ENCODE measurements at regions not wholly inside any gene's neighbourhood (a gene's known extent, or its start where the extent isn't known, plus 50 kb on each side); places are given as distances from the start of the nearest gene placed in this dataset.
A peak's percentile ranks its signal among the peaks of the same experiment; 100 is the strongest.

DNA sequence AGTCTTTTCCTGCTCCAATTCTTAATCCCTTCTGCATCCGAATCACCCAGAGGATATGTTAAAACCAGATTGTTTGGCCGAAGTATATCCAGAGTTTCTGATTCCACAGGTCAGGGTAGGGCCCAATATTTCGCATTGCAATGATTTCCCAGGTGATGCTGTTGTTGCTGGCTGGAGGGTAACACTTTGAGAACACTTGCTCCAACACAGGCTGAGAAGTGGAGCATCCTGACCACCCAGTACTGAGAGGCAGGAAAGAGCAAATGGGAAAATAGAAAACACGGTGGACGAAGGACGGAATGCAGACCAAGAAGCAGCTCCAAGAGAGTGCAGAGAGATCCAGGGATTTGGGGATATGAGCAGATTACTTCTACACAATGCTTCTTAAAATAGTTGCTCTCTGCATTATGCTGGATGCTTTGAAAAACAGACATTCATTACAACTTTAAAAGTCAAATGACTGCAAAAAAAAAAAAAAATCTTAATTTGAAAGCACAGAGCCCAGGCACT lies 362.2 kb upstream of the SLC14A2 start:
- H3K4me3 ChIP-seq, result no peak overlapping the region
- no peak for DNase-seq (ENCODE audit: extremely low spot score)
- intact Hi-C loops (cut with DNase I), result loop anchor here (10.0 kb wide), 1 partner anchor 568 kb away; the partner anchor contains the start of gene SETBP1
- TF ChIP-seq POLR2AphosphoS5 (IDR thresholded peaks at IDR 0.05) (no peak), POLR2A (IDR thresholded peaks at IDR 0.05; ENCODE audit: low read depth) (no peak), EP300 (IDR thresholded peaks at IDR 0.05) (no peak)
- TF ChIP-seq, protein P1, sequence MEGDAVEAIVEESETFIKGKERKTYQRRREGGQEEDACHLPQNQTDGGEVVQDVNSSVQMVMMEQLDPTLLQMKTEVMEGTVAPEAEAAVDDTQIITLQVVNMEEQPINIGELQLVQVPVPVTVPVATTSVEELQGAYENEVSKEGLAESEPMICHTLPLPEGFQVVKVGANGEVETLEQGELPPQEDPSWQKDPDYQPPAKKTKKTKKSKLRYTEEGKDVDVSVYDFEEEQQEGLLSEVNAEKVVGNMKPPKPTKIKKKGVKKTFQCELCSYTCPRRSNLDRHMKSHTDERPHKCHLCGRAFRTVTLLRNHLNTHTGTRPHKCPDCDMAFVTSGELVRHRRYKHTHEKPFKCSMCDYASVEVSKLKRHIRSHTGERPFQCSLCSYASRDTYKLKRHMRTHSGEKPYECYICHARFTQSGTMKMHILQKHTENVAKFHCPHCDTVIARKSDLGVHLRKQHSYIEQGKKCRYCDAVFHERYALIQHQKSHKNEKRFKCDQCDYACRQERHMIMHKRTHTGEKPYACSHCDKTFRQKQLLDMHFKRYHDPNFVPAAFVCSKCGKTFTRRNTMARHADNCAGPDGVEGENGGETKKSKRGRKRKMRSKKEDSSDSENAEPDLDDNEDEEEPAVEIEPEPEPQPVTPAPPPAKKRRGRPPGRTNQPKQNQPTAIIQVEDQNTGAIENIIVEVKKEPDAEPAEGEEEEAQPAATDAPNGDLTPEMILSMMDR (IDR thresholded peaks at IDR 0.05), result no peak
- H3K9me3 ChIP-seq, result no peaks in the 10 kb centered on the region
- H3K27me3 ChIP-seq, result no peaks in the 10 kb centered on the region
- H3K36me3 ChIP-seq, result no peaks in the 10 kb centered on the region
- 79% methylated on average over 6 of the region's 6 CpGs for WGBS
- H3K27ac ChIP-seq (replicated peaks in 1 of 4), result no peak overlapping the region
- H3K4me1 ChIP-seq, result peaks cover 44 to 83% (median 80%) of the 10 kb centered on the region in 4 donors

DNA sequence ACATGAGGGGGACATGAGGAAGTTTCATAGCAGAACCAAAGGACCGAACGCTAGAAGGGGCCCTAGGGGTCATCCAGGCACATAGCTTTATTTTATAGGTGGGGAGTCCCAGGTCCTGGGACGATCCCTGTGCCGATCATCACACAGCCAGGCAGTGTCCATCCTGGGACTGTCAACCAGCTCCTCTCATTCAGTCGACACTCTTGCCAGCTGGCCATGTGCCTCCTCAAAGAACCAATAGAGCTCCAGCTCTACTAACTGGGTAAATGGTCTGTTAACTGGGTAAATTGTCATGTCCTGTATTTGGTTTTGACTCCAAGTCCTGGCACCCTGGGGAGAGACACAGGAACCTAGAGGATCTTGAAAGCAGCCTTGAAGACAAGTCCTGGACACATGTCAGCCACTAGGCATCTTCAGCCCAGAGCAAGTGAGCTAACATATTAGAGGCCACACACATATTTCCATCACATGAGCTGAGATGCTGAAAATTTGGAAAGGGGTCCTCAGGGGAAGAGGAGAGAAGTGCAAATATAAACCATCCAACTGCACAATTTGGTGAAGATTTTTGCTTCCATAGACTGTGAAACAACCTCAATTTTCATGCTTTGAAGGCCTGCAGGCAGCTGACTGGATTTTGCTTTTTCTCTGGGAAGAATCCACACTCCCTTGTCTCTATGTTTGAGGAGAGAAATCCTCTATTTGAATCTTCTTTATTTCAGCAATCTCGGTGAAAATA lies 361.1 kb upstream of the SLC14A2 start:
- Histone ChIP-seq H3K27me3 (no peaks in the 10 kb centered on the region), H3K27ac (replicated peaks in 1 of 4) (peak overlapping the region; percentile 46 to 66 (median 54)), H3K4me3 (no peak overlapping the region), H3K36me3 (no peaks in the 10 kb centered on the region), H3K4me1 (peaks cover 35 to 73% (median 69%) of the 10 kb centered on the region in 4 donors), H3K9me3 (no peaks in the 10 kb centered on the region)
- 82% methylated on average over 6 of the region's 6 CpGs for WGBS
- intact Hi-C loops (cut with DNase I), result loop anchor here (10.0 kb wide), 1 partner anchor 569 kb away; the partner anchor contains the start of gene SETBP1
- no peak for DNase-seq (ENCODE audit: extremely low spot score)
- TF ChIP-seq POLR2A (IDR thresholded peaks at IDR 0.05; ENCODE audit: low read depth) (no peak), POLR2AphosphoS5 (IDR thresholded peaks at IDR 0.05) (no peak), EP300 (IDR thresholded peaks at IDR 0.05) (no peak)
- TF ChIP-seq, protein P1 (IDR thresholded peaks at IDR 0.05), result no peak

DNA sequence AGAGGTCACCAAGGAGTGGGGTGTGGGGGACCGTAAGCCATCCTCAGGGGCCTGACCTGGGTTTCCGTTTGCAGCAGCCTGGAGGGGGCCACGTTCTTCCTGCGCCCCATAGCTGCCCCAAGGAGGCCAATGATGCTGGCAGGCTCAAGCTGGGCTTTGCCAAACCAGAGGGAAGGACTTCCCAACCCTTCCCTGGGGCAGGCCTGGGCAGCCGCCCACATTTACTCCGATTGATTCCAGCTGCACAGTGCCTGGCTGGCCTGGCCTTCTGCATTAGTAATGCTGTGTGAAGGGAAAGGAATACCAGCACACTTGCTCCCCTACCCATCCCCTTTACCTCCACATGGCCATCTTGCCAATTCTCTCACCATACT lies 360.6 kb upstream of the SLC14A2 start:
- H3K36me3 ChIP-seq, result no peaks in the 10 kb centered on the region
- H3K27ac ChIP-seq (replicated peaks in 1 of 4), result peak overlapping the region; percentile 46 to 66 (median 54)
- no peaks in the 10 kb centered on the region for H3K27me3 ChIP-seq
- H3K4me3 ChIP-seq, result no peak overlapping the region
- DNase-seq (ENCODE audit: extremely low spot score), result no peak
- H3K4me1 ChIP-seq, result peaks cover 30 to 68% (median 64%) of the 10 kb centered on the region in 4 donors
- no peaks in the 10 kb centered on the region for H3K9me3 ChIP-seq
- intact Hi-C loops (cut with DNase I), result loop anchor here (10.0 kb wide), 1 partner anchor 570 kb away; the partner anchor contains the start of gene SETBP1
- TF ChIP-seq, protein P1 (IDR thresholded peaks at IDR 0.05), result no peak
- TF ChIP-seq POLR2AphosphoS5 (IDR thresholded peaks at IDR 0.05), result no peak
- no peak for TF ChIP-seq POLR2A (IDR thresholded peaks at IDR 0.05; ENCODE audit: low read depth)
- no peak for TF ChIP-seq EP300 (IDR thresholded peaks at IDR 0.05)
- 78% methylated on average over 6 of the region's 6 CpGs for WGBS

DNA sequence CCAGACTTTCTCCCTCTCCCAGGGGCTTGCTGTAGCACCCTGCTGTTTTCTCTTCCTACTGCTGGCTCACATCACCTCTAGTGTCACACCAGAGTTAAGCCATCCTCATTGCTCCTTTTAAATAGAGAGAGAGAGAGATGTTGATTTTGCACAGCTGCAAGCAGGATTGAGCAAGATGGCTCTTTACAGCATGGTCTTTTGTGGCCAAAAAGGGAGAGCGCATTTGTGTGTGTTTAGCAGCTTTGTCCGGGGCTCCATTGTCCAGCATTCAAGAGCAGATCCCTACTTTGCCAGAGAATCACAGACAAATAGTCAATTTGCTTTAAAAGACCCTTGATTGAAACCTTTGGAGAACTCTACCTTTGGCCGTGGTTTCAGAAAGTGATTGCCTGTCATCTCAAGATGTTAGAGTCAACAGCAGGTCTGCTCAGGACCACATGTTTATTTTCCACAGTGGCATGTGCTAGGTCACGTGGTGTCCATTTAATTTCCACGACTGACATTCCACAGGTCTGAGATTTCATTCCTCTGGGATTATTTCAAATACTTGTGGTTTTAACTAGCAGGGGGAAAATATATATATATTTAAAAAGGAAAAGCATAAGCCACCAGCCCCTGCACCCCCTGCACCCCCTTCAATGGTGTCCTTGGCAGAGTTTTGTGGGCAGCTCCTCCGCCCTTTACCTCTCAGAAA lies 359.9 kb upstream of the SLC14A2 start:
- H3K4me1 ChIP-seq, result peaks cover 23 to 61% (median 57%) of the 10 kb centered on the region in 4 donors
- peak overlapping the region; percentile 46 to 66 (median 54) for H3K27ac ChIP-seq (replicated peaks in 1 of 4)
- no peaks in the 10 kb centered on the region for H3K36me3 ChIP-seq
- H3K27me3 ChIP-seq, result no peaks in the 10 kb centered on the region
- TF ChIP-seq POLR2AphosphoS5 (IDR thresholded peaks at IDR 0.05), result peak; percentile 9 to 55
- TF ChIP-seq, protein P1 (IDR thresholded peaks at IDR 0.05), result no peak
- intact Hi-C loops (cut with DNase I), result loop anchor here (10.0 kb wide), 1 partner anchor 571 kb away; the partner anchor contains the start of gene SETBP1
- H3K9me3 ChIP-seq, result no peaks in the 10 kb centered on the region
- no peak overlapping the region for H3K4me3 ChIP-seq
- no peak for DNase-seq (ENCODE audit: extremely low spot score)
- WGBS, result 48% methylated on average over 6 of the region's 6 CpGs
